ENCODE measurements at regions not wholly inside any gene's neighbourhood (a gene's known extent, or its start where the extent isn't known, plus 50 kb on each side); places are given as distances from the start of the nearest gene placed in this dataset.

DNA sequence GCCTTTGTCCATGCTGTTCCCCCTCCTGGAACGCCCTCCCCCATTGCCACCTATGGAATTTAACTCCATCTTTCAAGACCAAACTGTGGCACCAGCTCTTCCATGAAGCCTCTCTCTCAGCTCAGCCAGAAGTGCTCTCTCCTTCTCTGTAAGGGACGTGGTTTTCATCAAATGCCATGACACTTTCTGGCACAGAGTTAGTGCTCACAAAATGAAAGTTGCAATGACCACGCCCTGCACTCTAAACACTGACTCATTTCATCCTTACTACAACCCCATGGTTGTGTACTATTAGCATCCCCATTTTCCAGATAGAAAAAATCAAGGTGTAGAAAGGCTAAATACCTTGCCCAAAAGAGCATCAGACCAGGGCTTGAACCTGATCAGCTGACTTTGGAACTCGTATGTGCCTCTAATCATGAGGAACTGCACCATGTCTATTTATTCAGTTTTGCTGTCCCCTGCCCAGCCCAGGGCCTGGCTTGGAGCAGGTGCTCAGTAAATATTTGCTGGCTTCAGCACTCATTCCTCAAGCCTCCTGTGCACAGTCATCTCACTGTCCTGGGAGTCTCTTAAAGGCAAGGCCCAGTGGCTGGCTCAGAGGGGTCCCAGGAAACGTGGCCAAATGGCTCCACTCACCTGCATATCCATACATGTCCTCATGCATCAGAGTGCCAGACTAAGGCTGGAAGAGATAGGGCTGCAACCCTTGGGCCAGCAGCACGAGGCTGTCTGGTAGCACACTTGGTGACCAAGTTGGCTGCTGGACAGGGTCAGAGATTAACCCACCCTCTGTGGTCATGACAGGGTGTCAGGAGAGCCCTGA lies 77.9 kb downstream of the MRPL14 start:
- no peak overlapping the region for H3K4me3 ChIP-seq (ENCODE audit: low read length)
- TF ChIP-seq, protein P1, sequence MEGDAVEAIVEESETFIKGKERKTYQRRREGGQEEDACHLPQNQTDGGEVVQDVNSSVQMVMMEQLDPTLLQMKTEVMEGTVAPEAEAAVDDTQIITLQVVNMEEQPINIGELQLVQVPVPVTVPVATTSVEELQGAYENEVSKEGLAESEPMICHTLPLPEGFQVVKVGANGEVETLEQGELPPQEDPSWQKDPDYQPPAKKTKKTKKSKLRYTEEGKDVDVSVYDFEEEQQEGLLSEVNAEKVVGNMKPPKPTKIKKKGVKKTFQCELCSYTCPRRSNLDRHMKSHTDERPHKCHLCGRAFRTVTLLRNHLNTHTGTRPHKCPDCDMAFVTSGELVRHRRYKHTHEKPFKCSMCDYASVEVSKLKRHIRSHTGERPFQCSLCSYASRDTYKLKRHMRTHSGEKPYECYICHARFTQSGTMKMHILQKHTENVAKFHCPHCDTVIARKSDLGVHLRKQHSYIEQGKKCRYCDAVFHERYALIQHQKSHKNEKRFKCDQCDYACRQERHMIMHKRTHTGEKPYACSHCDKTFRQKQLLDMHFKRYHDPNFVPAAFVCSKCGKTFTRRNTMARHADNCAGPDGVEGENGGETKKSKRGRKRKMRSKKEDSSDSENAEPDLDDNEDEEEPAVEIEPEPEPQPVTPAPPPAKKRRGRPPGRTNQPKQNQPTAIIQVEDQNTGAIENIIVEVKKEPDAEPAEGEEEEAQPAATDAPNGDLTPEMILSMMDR (IDR thresholded peaks at IDR 0.05; ENCODE audit: insufficient read depth, low read depth, low read length, missing control alignments) = no peak
- peak; percentile 69 for DNase-seq (ENCODE audit: low read depth)

DNA sequence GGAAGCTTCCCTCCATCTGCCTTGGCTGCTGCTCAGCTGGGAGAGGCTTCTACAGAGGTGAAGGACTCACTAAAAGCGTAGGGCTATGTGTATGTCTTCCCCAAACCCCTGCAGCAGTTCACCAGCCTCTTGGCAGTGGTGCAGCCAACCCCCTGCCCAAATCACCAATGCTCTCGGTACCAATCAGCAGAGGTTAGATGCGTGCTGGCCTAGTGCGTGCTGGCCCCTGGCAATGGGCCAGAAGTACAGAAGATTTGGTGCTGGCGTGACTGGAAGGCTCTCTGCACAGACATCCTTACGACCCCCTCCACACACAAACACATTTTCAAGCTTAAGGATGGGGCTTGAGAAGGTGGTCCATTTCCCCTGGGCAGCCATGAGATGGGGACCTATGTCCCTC lies 79.0 kb downstream of the MRPL14 start:
- TF ChIP-seq, protein P1 (IDR thresholded peaks at IDR 0.05; ENCODE audit: insufficient read depth, low read depth, low read length, missing control alignments) = no peak

DNA sequence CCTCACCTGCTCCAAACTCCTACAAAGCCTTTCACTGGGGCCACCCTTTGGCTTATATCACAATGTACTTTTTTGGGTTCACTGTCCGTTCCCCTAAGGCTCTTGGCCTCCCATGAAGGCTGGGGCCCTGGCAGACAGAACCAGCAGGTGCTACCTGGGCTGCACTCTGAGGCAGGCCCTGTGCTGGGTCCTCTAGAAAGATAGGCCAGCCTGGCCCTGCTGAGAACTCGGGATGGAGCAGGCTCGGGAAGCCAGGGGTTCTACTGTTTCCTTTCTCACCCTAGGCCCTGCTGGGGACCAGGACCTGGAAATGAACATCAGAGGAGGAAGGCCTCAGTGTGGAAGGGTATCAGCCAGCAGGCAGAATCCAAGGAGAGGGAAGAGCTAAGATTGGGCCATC lies 79.5 kb downstream of the MRPL14 start:
- H3K4me3 ChIP-seq (ENCODE audit: low read length) = no peak overlapping the region
- TF ChIP-seq, protein P1 (IDR thresholded peaks at IDR 0.05; ENCODE audit: insufficient read depth, low read depth, low read length, missing control alignments) = no peak
- no peak for DNase-seq (ENCODE audit: low read depth)

More for the DNA sequence above, 79.0 kb downstream of the MRPL14 start:
- no peak overlapping the region for H3K4me3 ChIP-seq (ENCODE audit: low read length)
- no peak for DNase-seq (ENCODE audit: low read depth)

DNA sequence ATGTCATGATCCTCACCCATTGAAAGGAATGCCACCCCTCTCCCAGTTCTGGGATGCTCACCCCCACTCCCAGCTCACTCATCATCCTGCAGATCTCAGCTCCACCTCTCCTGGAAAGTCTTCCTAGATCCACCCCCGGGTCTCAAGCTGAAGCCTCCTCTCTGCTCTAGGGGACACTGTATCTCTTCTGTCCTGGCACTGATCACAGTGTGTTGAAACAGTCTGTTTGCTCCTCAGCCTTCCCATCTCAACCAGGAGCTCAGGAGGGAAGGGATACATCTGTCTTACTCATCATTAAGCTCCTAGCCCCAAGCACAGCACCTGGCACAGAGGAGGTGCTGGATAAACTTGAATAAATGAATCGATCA lies 80.1 kb downstream of the MRPL14 start:
- H3K4me3 ChIP-seq (ENCODE audit: low read length) = no peak overlapping the region
- TF ChIP-seq, protein P1 (IDR thresholded peaks at IDR 0.05; ENCODE audit: insufficient read depth, low read depth, low read length, missing control alignments) = no peak
- no peak for DNase-seq (ENCODE audit: low read depth)

DNA sequence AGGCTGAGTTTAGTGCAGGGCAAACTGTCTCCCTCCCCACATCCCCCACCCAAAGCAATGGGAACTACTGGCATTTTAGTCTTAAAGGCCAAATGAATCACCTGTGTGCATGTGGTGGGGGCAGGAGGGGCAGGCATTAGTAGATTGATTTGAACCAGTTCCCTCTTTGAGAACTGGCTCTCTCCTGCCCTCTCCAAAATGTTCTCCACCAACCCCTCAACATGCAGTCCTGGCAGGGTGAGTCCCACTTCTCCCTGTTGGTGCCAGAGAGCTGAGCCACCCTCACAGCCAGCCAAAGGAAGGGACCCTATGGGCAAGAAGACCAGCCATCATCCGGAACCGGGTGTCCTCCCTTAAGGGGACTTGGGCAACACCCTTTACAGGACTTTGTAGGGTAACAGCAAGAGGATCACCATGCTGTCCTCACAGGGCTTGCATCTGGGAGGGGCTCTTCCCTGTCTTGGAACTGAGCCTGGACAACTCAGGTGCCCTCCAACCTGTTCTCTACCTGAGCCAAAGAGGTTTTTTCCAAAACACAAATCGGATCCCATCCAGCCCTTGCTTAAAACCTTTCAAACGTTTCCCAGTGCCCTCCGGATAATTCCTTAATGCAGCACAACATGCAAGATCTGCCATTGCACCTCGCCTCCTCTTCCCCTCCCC lies 80.6 kb downstream of the MRPL14 start:
- DNase-seq (ENCODE audit: low read depth) = no peak
- TF ChIP-seq, protein P1 (IDR thresholded peaks at IDR 0.05; ENCODE audit: insufficient read depth, low read depth, low read length, missing control alignments) = no peak
- no peak overlapping the region for H3K4me3 ChIP-seq (ENCODE audit: low read length)

DNA sequence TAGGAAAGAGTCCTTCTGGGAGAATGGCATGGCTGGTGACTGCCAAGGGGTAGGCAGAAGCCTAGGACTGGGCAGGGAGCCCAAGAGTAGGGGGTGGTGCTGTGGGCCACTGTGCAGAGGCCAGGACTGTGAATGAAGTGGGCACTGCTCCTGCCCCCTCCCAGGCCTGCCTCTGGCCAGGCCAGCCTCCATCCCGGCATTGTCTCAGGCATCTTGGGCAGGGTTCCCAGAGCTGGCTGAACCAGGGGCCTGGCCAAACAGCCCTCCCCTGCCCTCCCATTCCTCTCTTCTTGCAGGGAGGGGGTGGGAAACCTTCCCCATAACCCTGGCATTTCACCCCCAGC lies 81.6 kb downstream of the MRPL14 start:
- H3K4me3 ChIP-seq (ENCODE audit: low read length) = no peak overlapping the region
- TF ChIP-seq, protein P1 (IDR thresholded peaks at IDR 0.05; ENCODE audit: insufficient read depth, low read depth, low read length, missing control alignments) = no peak
- DNase-seq (ENCODE audit: low read depth) = no peak

All from epithelial cell of esophagus (primary cell).